Trophoblast cell (in vitro differentiated cells and primary cell): ENCODE measurements at regions not wholly inside any gene's neighbourhood (a gene's known extent, or its start where the extent isn't known, plus 50 kb on each side); places are given as distances from the start of the nearest gene placed in this dataset.
"Not testable (repeated sequence)": the region's sequence is repeated elsewhere in the genome, so short reads cannot be mapped to it uniquely, and the experiment has no call there.

Experiments
- DNase-seq, 2 donors: peaks; one replicate each; pipeline ENCODE4 v3.0.0-alpha.2; 2016
- H2AFZ ChIP-seq: 2 replicates; pipeline ENCODE4 v1.6.1; 2013; ENCODE audit warnings: low read length, moderate library complexity, mild to moderate bottlenecking; ENCODE audit not compliant: insufficient read depth, poor library complexity
- H2AK5ac ChIP-seq: 2 replicates; pipeline ENCODE4 v1.6.1; 2013; ENCODE audit warnings: mild to moderate bottlenecking, low read length
- H2BK120ac ChIP-seq: 2 replicates; pipeline ENCODE4 v1.6.1; 2013; ENCODE audit warnings: low read length, mild to moderate bottlenecking, moderate library complexity; ENCODE audit not compliant: insufficient read depth, poor library complexity
- H2BK12ac ChIP-seq: 2 replicates; pipeline ENCODE4 v1.6.1; 2013; ENCODE audit warnings: mild to moderate bottlenecking, low read length, moderate library complexity
- H2BK5ac ChIP-seq: 2 replicates; pipeline ENCODE4 v1.6.1; 2013; ENCODE audit warnings: low read length, low read depth, moderate library complexity, mild to moderate bottlenecking; ENCODE audit not compliant: poor library complexity
- H3K14ac ChIP-seq: 2 replicates; pipeline ENCODE4 v1.6.1; 2013; ENCODE audit warnings: mild to moderate bottlenecking, low read length
- H3K18ac ChIP-seq: 2 replicates; pipeline ENCODE4 v1.6.1; 2013; ENCODE audit warnings: mild to moderate bottlenecking, low read length
- H3K23ac ChIP-seq: 2 replicates; pipeline ENCODE4 v1.6.1; 2013; ENCODE audit warnings: low read length
- H3K27ac ChIP-seq: 2 replicates; pipeline ENCODE4 v1.5.1; 2013; ENCODE audit warnings: low read depth, mild to moderate bottlenecking, inconsistent platforms, low read length, moderate library complexity
- H3K27me3 ChIP-seq: 2 replicates; pipeline ENCODE4 v1.6.1; 2013; ENCODE audit warnings: inconsistent platforms, mild to moderate bottlenecking, low read length, moderate library complexity; ENCODE audit not compliant: insufficient read depth
- H3K36me3 ChIP-seq, 2 experiments: 1 replicate in 1 of 2; 2 replicates in 1 of 2; pipeline ENCODE4 v1.6.1; 2013; ENCODE audit warnings: low read length in 2 of 2, mild to moderate bottlenecking in 2 of 2, moderate library complexity in 1 of 2; ENCODE audit not compliant: insufficient read depth in 2 of 2, control insufficient read depth in 1 of 2
- H3K4ac ChIP-seq: 2 replicates; pipeline ENCODE4 v1.6.1; 2013; ENCODE audit warnings: low read depth, mild to moderate bottlenecking, low read length, moderate library complexity
- H3K4me1 ChIP-seq, 2 experiments: 1 replicate in 1 of 2; 2 replicates in 1 of 2; pipeline ENCODE4 v1.6.1; 2013; ENCODE audit warnings: low read length in 2 of 2, mild to moderate bottlenecking in 2 of 2, moderate library complexity in 1 of 2; ENCODE audit not compliant: insufficient read depth in 2 of 2, control insufficient read depth in 1 of 2
- H3K4me2 ChIP-seq: 2 replicates; pipeline ENCODE4 v1.6.1; 2013; ENCODE audit warnings: inconsistent platforms, mild to moderate bottlenecking, low read length, moderate library complexity
- H3K4me3 ChIP-seq: 2 replicates; pipeline ENCODE4 v1.5.1; 2013; ENCODE audit warnings: mild to moderate bottlenecking, low read depth, low read length, inconsistent platforms
- H3K79me1 ChIP-seq: one replicate; pipeline ENCODE4 v1.6.1; 2013; ENCODE audit warnings: low read length
- H3K79me2 ChIP-seq: 2 replicates; pipeline ENCODE4 v1.6.1; 2013; ENCODE audit warnings: low read length, mild to moderate bottlenecking; ENCODE audit not compliant: control insufficient read depth, insufficient read depth, poor library complexity
- H3K9ac ChIP-seq: 2 replicates; pipeline ENCODE4 v1.6.1; 2013; ENCODE audit warnings: mild to moderate bottlenecking, low read length
- H3K9me3 ChIP-seq: 2 replicates; pipeline ENCODE4 v1.6.1; 2013; ENCODE audit warnings: low read depth, mild to moderate bottlenecking, control low read depth, inconsistent platforms, low read length; ENCODE audit not compliant: insufficient read depth
- H4K12ac ChIP-seq: 2 replicates; pipeline ENCODE4 v1.6.1; 2013; ENCODE audit warnings: low read depth, mild to moderate bottlenecking, low read length, moderate library complexity
- H4K8ac ChIP-seq: 2 replicates; pipeline ENCODE4 v1.6.1; 2013; ENCODE audit warnings: low read depth, mild to moderate bottlenecking, low read length, moderate library complexity
- H4K91ac ChIP-seq: one replicate; pipeline ENCODE4 v1.6.1; 2013; ENCODE audit warnings: low read depth, mild to moderate bottlenecking, low read length, moderate library complexity
- WGBS: extraction: QIAGEN DNeasy Blood & Tissue Kit; methylation state at CpG from one replicate; pipeline ENCODE4 v1.1.7; 2013; ENCODE audit warnings: missing lambda C conversion rate; ENCODE audit not compliant: insufficient read length, insufficient coverage; ENCODE audit errors: extremely low coverage; 5-methylcytosine and 5-hydroxymethylcytosine counted together

DNA sequence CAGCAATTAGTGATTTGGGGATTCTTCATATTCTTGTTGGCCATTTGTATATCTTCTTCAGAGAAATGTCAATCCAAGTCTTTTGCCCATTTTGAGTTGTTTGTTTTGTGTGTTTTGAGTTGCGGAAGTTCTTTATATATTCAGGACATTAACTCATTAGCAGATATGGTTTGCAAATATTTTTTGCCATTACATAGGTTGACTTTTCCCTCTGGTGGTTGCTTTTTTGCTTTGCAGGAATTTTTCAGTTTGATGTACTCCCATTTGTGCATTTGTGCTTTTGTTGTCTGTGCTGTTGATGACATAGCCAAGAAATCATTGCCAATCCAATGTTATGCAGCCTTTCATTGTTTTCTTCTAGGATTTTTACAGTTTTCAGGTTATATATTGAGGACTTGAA lies 63.6 kb upstream of the DNAJC1 start:
- H3K4me3 ChIP-seq: no peak overlapping the region
- H4K91ac ChIP-seq: no peak overlapping the region
- no peak overlapping the region for H3K14ac ChIP-seq
- no peak overlapping the region for H2BK120ac ChIP-seq
- H3K9ac ChIP-seq: no peak overlapping the region
- H4K12ac ChIP-seq: no peak overlapping the region
- peaks cover 2% of the 10 kb centered on the region for H3K9me3 ChIP-seq
- H3K27me3 ChIP-seq: no peaks in the 10 kb centered on the region
- no peak overlapping the region for H3K4ac ChIP-seq
- no CpG with 5 or more reads among the region's 1 CpG for WGBS
- H2AFZ ChIP-seq: no peak overlapping the region
- DNase-seq: peak in 1 of 2 donors; percentile 17
- no peak overlapping the region for H3K4me2 ChIP-seq
- no peaks in the 10 kb centered on the region for H3K4me1 ChIP-seq
- H4K8ac ChIP-seq: no peak overlapping the region
- H3K36me3 ChIP-seq: peaks cover 0 to 2% of the 10 kb centered on the region in 2 experiments
- H3K79me2 ChIP-seq: no peaks in the 10 kb centered on the region
- H2BK5ac ChIP-seq: no peak overlapping the region
- H3K27ac ChIP-seq: no peak overlapping the region
- H3K79me1 ChIP-seq: no peaks in the 10 kb centered on the region
- no peak overlapping the region for H2BK12ac ChIP-seq
- H3K23ac ChIP-seq: no peak overlapping the region
- no peak overlapping the region for H2AK5ac ChIP-seq
- H3K18ac ChIP-seq: no peak overlapping the region

DNA sequence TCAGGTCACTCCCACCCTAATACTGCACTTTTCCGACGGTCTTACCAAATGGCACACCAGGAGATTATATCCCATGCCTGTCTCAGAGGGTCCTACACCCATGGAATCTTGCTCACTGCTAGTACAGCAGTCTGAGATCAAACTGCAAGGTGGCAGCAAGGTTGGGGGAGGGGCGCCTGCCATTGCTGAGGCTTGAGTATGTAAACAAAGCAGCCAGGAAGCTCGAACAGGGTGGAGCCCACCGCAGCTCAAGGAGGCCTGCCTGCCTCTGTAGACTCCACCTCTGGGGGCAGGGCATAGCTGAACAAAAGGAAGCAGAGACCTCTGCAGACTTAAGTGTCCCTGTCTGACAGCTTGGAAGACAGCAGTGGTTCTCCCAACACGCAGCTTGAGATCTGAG lies 57.5 kb upstream of the DNAJC1 start:
- not testable (repeated sequence) for H3K4me3 ChIP-seq, H3K27me3 ChIP-seq
- WGBS: no CpG with 5 or more reads among the region's 6 CpGs

GRCh38 chr10:22058201-22058600 lies 54.7 kb upstream of the DNAJC1 start:
- no peak overlapping the region for H3K4ac ChIP-seq
- no peak overlapping the region for H3K23ac ChIP-seq
- peaks cover 0 to 2% of the 10 kb centered on the region in 2 experiments for H3K4me1 ChIP-seq

More for the DNA sequence above, 57.5 kb upstream of the DNAJC1 start:
- not testable (repeated sequence) for H3K4me1 ChIP-seq, H2BK5ac ChIP-seq, H2BK120ac ChIP-seq, H3K36me3 ChIP-seq, H4K91ac ChIP-seq, H4K8ac ChIP-seq, H3K23ac ChIP-seq, H3K9me3 ChIP-seq, H3K18ac ChIP-seq, H4K12ac ChIP-seq, H3K79me2 ChIP-seq, H3K4me2 ChIP-seq, H3K79me1 ChIP-seq, H2AFZ ChIP-seq, DNase-seq, H2AK5ac ChIP-seq, H3K14ac ChIP-seq, H2BK12ac ChIP-seq, H3K27ac ChIP-seq, H3K4ac ChIP-seq, H3K9ac ChIP-seq

GRCh38 chr10:22054961-22055360 lies 51.4 kb upstream of the DNAJC1 start:
- Histone ChIP-seq H3K18ac (no peak overlapping the region), H3K4ac (no peak overlapping the region), H3K4me2 (no peak overlapping the region), H2AFZ (no peak overlapping the region), H2BK120ac (no peak overlapping the region), H3K27me3 (no peaks in the 10 kb centered on the region), H3K9me3 (peaks cover 2% of the 10 kb centered on the region), H3K23ac (no peak overlapping the region), H3K14ac (no peak overlapping the region), H3K79me2 (no peaks in the 10 kb centered on the region), H2BK5ac (no peak overlapping the region), H2AK5ac (no peak overlapping the region), H3K36me3 (no peaks in the 10 kb centered on the region), H3K9ac (no peak overlapping the region), H2BK12ac (no peak overlapping the region), H3K4me1 (peaks cover 0 to 2% of the 10 kb centered on the region in 2 experiments), H4K8ac (no peak overlapping the region), H3K79me1 (no peaks in the 10 kb centered on the region), H3K27ac (no peak overlapping the region), H4K12ac (no peak overlapping the region), H3K4me3 (no peak overlapping the region), H4K91ac (no peak overlapping the region)
- DNase-seq: no peak
- no CpG with 5 or more reads among the region's 1 CpG for WGBS

More at GRCh38 chr10:22058201-22058600, 54.7 kb upstream of the DNAJC1 start:
- H2AFZ ChIP-seq: no peak overlapping the region
- no peaks in the 10 kb centered on the region for H3K27me3 ChIP-seq
- H3K14ac ChIP-seq: no peak overlapping the region
- DNase-seq: no peak
- no peak overlapping the region for H2AK5ac ChIP-seq
- H3K18ac ChIP-seq: no peak overlapping the region
- no peak overlapping the region for H2BK12ac ChIP-seq
- H3K9me3 ChIP-seq: no peaks in the 10 kb centered on the region
- H4K8ac ChIP-seq: no peak overlapping the region
- H3K4me2 ChIP-seq: no peak overlapping the region
- no peaks in the 10 kb centered on the region for H3K79me1 ChIP-seq
- no peak overlapping the region for H3K4me3 ChIP-seq
- no peak overlapping the region for H4K91ac ChIP-seq
- no peak overlapping the region for H2BK5ac ChIP-seq
- no peak overlapping the region for H4K12ac ChIP-seq
- H3K9ac ChIP-seq: no peak overlapping the region
- H3K79me2 ChIP-seq: no peaks in the 10 kb centered on the region
- H3K36me3 ChIP-seq: no peaks in the 10 kb centered on the region
- H3K27ac ChIP-seq: no peak overlapping the region
- no CpG with 5 or more reads among the region's 2 CpGs for WGBS
- H2BK120ac ChIP-seq: no peak overlapping the region
